ENCODE measurements at regions not wholly inside any gene's neighbourhood (a gene's known extent, or its start where the extent isn't known, plus 50 kb on each side); places are given as distances from the start of the nearest gene placed in this dataset.

- no peak for TF ChIP-seq EZH2 (IDR thresholded peaks at IDR 0.05; ENCODE audit: borderline replicate concordance, low read depth, low read length, poor library complexity, severe bottlenecking)
- TF ChIP-seq CTCF (conservative IDR thresholded peaks at IDR 0.05; ENCODE audit: low read depth, low read length), result no peak
Measured at GRCh38 chr10:33501161-33501560, 166.7 kb upstream of the NRP1 start.
